ENCODE measurements at regions not wholly inside any gene's neighbourhood (a gene's known extent, or its start where the extent isn't known, plus 50 kb on each side); places are given as distances from the start of the nearest gene placed in this dataset.

- Mint-ChIP-seq H3K9me3 (peaks cover 0 to 16% (median 2%) of the 10 kb centered on the region in 7 donors), H3K4me1 (no peaks in the 10 kb centered on the region), H3K4me3 (no peak overlapping the region), H3K27ac (no peak overlapping the region), H3K27me3 (ENCODE audit: low read depth in 3 of 3) (no peaks in the 10 kb centered on the region), H3K36me3 (no peaks in the 10 kb centered on the region)
- Histone ChIP-seq H3K4me2 (replicated peaks; ENCODE audit: extremely low read depth, low read length, poor library complexity, severe bottlenecking) (no peak overlapping the region), H3K4me1 (ENCODE audit: control insufficient read depth in 1 of 2, insufficient read depth in 2 of 2, low read length in 2 of 2) (no peaks in the 10 kb centered on the region), H4K20me1 (ENCODE audit: insufficient read depth, low read length) (no peaks in the 10 kb centered on the region), H3K27ac (ENCODE audit: low read depth in 1 of 2, low read length in 2 of 2) (no peak overlapping the region), H2AFZ (ENCODE audit: insufficient read depth, low read depth, low read length, poor library complexity, severe bottlenecking) (no peak overlapping the region), H3K9me3 (replicated peaks in 1 of 2; ENCODE audit: control insufficient read depth in 1 of 2, insufficient read depth in 1 of 2, low read length in 2 of 2) (peaks cover 0 to 3% of the 10 kb centered on the region in 2 donors), H3K79me2 (ENCODE audit: insufficient read depth, low read length) (no peaks in the 10 kb centered on the region), H3K27me3 (ENCODE audit: control insufficient read depth in 2 of 2, insufficient read depth in 2 of 2, low read length in 2 of 2) (no peaks in the 10 kb centered on the region), H3K9ac (ENCODE audit: insufficient read depth, low read length, poor library complexity, severe bottlenecking) (no peak overlapping the region), H3K36me3 (replicated peaks in 1 of 2; ENCODE audit: control insufficient read depth in 1 of 2, insufficient read depth in 2 of 2, low read length in 2 of 2) (no peaks in the 10 kb centered on the region), H3K4me3 (replicated peaks in 1 of 3; ENCODE audit: low read depth in 2 of 3, low read length in 3 of 3) (no peak overlapping the region)
- TF ChIP-seq CTCF (IDR thresholded peaks at IDR 0.05) = no peak
- WGBS (ENCODE audit: insufficient coverage) = 62% methylated on average over 2 of the region's 2 CpGs
- intact Hi-C loops (cut with micrococcal nuclease) = no loop called here
- DNase-seq = no peak
Measured at GRCh38 chr10:83425306-83425705, 714.0 kb upstream of the GHITM start.

- Histone ChIP-seq H3K4me1 (ENCODE audit: control insufficient read depth in 1 of 2, insufficient read depth in 2 of 2, low read length in 2 of 2) (no peaks in the 10 kb centered on the region), H3K4me2 (replicated peaks; ENCODE audit: extremely low read depth, low read length, poor library complexity, severe bottlenecking) (no peak overlapping the region), H3K79me2 (ENCODE audit: insufficient read depth, low read length) (no peaks in the 10 kb centered on the region), H3K27me3 (ENCODE audit: control insufficient read depth in 2 of 2, insufficient read depth in 2 of 2, low read length in 2 of 2) (no peaks in the 10 kb centered on the region), H2AFZ (ENCODE audit: insufficient read depth, low read depth, low read length, poor library complexity, severe bottlenecking) (no peak overlapping the region), H3K9me3 (replicated peaks in 1 of 2; ENCODE audit: control insufficient read depth in 1 of 2, insufficient read depth in 1 of 2, low read length in 2 of 2) (peaks cover 0 to 3% of the 10 kb centered on the region in 2 donors), H4K20me1 (ENCODE audit: insufficient read depth, low read length) (no peaks in the 10 kb centered on the region), H3K9ac (ENCODE audit: insufficient read depth, low read length, poor library complexity, severe bottlenecking) (no peak overlapping the region), H3K27ac (ENCODE audit: low read depth in 1 of 2, low read length in 2 of 2) (no peak overlapping the region), H3K36me3 (replicated peaks in 1 of 2; ENCODE audit: control insufficient read depth in 1 of 2, insufficient read depth in 2 of 2, low read length in 2 of 2) (no peaks in the 10 kb centered on the region), H3K4me3 (replicated peaks in 1 of 3; ENCODE audit: low read depth in 2 of 3, low read length in 3 of 3) (no peak overlapping the region)
- TF ChIP-seq CTCF (IDR thresholded peaks at IDR 0.05) = no peak
- 100% methylated on average over 1 of the region's 4 CpGs for WGBS (ENCODE audit: insufficient coverage)
- Mint-ChIP-seq H3K36me3 (no peaks in the 10 kb centered on the region), H3K27ac (no peak overlapping the region), H3K4me1 (no peaks in the 10 kb centered on the region), H3K27me3 (ENCODE audit: low read depth in 3 of 3) (no peaks in the 10 kb centered on the region), H3K9me3 (peaks cover 0 to 16% (median 2%) of the 10 kb centered on the region in 7 donors), H3K4me3 (no peak overlapping the region)
- DNase-seq = no peak
- intact Hi-C loops (cut with micrococcal nuclease) = no loop called here
Measured at GRCh38 chr10:83427101-83427500, 712.2 kb upstream of the GHITM start.

Data from CD14-positive monocyte (primary cell).